Spleen (tissue), 7 donors: ENCODE measurements at regions not wholly inside any gene's neighbourhood (a gene's known extent, or its start where the extent isn't known, plus 50 kb on each side); places are given as distances from the start of the nearest gene placed in this dataset.

Experiments used
- POLR2AphosphoS5 ChIP-seq, 3 donors: sonication (generic); formaldehyde crosslinking; IDR thresholded peaks; one replicate each; pipeline ENCODE4 v1.5.1; 2017; ENCODE audit warnings: antibody characterized with exemption in 3 of 3
- TF ChIP-seq, protein P1 (sequence below), 11 experiments: fragments of 200-600 bp in 7 of 11; fragments of 450-650 bp in 4 of 11; sonication (generic) in 4 of 11; IDR thresholded peaks in 8 of 11; conservative IDR thresholded peaks in 3 of 11; 1 replicate in 7 of 11; 2 replicates in 4 of 11; pipeline versions ENCODE4 v1.4.0 to v1.8.0; 2016 to 2021; ENCODE audit warnings: antibody characterized with exemption in 11 of 11, inconsistent platforms in 4 of 11, mild to moderate bottlenecking in 1 of 11
- donor health status: DM: no; HTN: no; CAD: no; lungs with moderate emphysema.
- donor health status: DM: no; HTN: no; CAD: no.
- donor health status: DM: no; HTN: no; CAD: no.

DNA sequence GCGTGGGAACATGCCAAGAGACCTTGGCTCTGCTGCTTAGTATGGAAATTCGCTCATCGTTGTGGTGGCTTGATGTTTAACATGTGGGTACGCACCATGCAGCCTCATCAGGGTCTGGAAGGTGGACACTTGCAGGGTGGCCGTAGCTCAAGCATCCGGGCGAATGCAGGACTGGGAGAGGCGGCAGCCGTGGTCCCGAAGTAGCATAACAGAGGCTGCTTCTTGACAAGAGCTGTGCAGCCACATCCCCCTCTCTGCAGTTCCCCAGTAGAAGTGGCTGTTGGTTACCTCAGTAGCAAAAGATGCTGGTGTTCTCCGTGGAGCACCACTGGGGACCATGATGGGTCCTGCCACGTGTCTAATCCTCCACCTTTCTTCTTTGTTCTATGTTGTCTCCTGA, 195.0 kb downstream of the THBS2 start:
- TF ChIP-seq POLR2AphosphoS5 (IDR thresholded peaks at IDR 0.05) = no peak
- TF ChIP-seq, protein P1, sequence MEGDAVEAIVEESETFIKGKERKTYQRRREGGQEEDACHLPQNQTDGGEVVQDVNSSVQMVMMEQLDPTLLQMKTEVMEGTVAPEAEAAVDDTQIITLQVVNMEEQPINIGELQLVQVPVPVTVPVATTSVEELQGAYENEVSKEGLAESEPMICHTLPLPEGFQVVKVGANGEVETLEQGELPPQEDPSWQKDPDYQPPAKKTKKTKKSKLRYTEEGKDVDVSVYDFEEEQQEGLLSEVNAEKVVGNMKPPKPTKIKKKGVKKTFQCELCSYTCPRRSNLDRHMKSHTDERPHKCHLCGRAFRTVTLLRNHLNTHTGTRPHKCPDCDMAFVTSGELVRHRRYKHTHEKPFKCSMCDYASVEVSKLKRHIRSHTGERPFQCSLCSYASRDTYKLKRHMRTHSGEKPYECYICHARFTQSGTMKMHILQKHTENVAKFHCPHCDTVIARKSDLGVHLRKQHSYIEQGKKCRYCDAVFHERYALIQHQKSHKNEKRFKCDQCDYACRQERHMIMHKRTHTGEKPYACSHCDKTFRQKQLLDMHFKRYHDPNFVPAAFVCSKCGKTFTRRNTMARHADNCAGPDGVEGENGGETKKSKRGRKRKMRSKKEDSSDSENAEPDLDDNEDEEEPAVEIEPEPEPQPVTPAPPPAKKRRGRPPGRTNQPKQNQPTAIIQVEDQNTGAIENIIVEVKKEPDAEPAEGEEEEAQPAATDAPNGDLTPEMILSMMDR (IDR thresholded peaks at IDR 0.05 in 8 of 11, conservative IDR thresholded peaks at IDR 0.05 in 3 of 11) = no peak
